Activated naive CD8-positive, alpha-beta T cell treated with anti-CD3 and anti-CD28 coated beads, Interleukin-2, amount 10 ng/mL, durations not matched to agents 7 days and 5 days (primary cell): ENCODE measurements at regions not wholly inside any gene's neighbourhood (a gene's known extent, or its start where the extent isn't known, plus 50 kb on each side); places are given as distances from the start of the nearest gene placed in this dataset.

Experiments used
- ATAC-seq: fragments of 150-1000 bp; cut with Tn5 transposase; one replicate; pipeline ENCODE4 v1.10.0; 2021; ENCODE audit warnings: low read depth, moderate library complexity
- POLR2A ChIA-PET: fragments of 350-600 bp; sonication (Branson Sonifier 250); formaldehyde crosslinking; loops from one replicate; lab custom pipeline; 2021; ENCODE audit warnings: antibody characterized with exemption; lab: Charles Lee
- DNase-seq: peaks from one replicate; pipeline ENCODE4 v3.0.0; 2021
- H3K27ac Mint-ChIP-seq: one replicate; pipeline ENCODE4 v1.8.0; 2022; ENCODE audit warnings: mild to moderate bottlenecking, mixed read lengths
- H3K27me3 Mint-ChIP-seq: one replicate; pipeline ENCODE4 v1.8.0; 2022; ENCODE audit warnings: mild to moderate bottlenecking, moderate library complexity, mixed read lengths
- H3K36me3 Mint-ChIP-seq: one replicate; pipeline ENCODE4 v1.8.0; 2021; ENCODE audit warnings: mild to moderate bottlenecking, mixed read lengths
- H3K4me1 Mint-ChIP-seq: one replicate; pipeline ENCODE4 v1.8.0; 2021; ENCODE audit warnings: mixed read lengths
- H3K4me3 Mint-ChIP-seq: one replicate; pipeline ENCODE4 v1.8.0; 2022; ENCODE audit warnings: mild to moderate bottlenecking, moderate library complexity, mixed read lengths
- H3K9me3 Mint-ChIP-seq: one replicate; pipeline ENCODE4 v1.8.0; 2021; ENCODE audit warnings: mixed read lengths

DNA sequence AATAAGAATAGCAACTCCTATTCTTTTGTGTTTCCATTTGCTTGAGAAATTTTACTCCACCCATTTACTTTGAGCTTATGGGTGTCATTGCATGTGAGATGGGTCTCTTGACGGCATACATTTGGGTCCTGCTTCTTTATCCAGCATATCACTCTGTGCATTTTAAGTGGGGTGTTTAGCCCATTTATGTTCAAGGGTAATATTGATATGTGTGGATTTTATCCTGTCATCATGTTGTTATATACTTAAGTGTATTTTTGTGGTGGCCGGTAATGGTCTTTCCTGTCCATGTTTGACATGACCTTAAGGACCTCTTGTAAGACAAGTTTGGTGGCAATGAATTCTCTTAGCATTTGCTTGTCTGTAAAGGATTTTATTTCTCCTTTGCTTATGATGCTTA, 100.1 kb downstream of the ATP23 start:
- POLR2A ChIA-PET, result no interaction called here
- ATAC-seq, result no peak
- Mint-ChIP-seq H3K4me1 (no peaks in the 10 kb centered on the region), H3K36me3 (no peaks in the 10 kb centered on the region), H3K27ac (no peak overlapping the region), H3K4me3 (no peak overlapping the region), H3K27me3 (peaks cover 5% of the 10 kb centered on the region), H3K9me3 (peaks cover 8% of the 10 kb centered on the region)
- no peak for DNase-seq

DNA sequence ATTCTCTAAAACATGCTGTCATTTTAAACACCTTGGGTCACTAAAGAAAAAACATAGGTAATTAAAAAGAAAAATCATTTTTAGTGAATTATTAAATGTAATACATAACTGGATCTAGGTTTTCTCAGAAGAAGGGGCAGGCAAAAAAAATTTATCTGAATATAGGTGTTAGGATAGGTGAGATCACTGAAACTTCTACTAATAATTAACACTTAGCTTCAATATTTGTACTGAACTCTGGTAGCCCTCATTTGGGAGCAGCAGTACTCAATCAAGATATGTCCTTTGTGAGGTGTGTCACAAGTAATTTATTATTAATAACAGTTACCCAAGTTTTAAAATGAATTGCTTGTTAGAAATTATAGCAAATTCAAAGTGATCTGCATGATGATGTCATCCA, 103.6 kb downstream of the ATP23 start:
- H3K27ac Mint-ChIP-seq, result no peak overlapping the region
- H3K4me1 Mint-ChIP-seq, result no peaks in the 10 kb centered on the region
- ATAC-seq, result no peak
- POLR2A ChIA-PET, result no interaction called here
- DNase-seq, result no peak
- peaks cover 5% of the 10 kb centered on the region for H3K27me3 Mint-ChIP-seq
- H3K36me3 Mint-ChIP-seq, result no peaks in the 10 kb centered on the region
- H3K4me3 Mint-ChIP-seq, result no peak overlapping the region
- H3K9me3 Mint-ChIP-seq, result peaks cover 3% of the 10 kb centered on the region

DNA sequence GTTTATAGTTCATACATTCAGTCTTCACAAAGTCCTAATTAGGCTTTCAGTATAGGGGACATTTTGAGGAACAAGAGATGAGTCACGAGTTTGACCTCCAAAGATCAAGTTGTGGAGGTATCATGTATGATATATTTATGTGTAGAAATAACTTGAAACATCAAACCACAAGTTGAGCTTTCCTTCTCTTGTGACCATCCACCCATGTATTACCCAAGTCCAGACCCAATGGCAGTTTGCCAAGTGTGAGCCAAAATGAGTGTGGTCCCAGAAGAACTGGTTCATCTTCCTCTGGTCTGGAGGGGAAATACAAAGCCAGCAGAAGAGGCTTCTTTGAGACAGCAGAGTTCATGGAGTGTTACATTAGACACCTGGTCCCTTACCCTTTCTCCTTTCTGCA, 104.9 kb downstream of the ATP23 start:
- Mint-ChIP-seq H3K4me3 (no peak overlapping the region), H3K9me3 (peaks cover 4% of the 10 kb centered on the region), H3K27ac (no peak overlapping the region), H3K27me3 (peaks cover 4% of the 10 kb centered on the region), H3K4me1 (no peaks in the 10 kb centered on the region), H3K36me3 (no peaks in the 10 kb centered on the region)
- ATAC-seq (no peak), DNase-seq (no peak)
- POLR2A ChIA-PET, result no interaction called here

DNA sequence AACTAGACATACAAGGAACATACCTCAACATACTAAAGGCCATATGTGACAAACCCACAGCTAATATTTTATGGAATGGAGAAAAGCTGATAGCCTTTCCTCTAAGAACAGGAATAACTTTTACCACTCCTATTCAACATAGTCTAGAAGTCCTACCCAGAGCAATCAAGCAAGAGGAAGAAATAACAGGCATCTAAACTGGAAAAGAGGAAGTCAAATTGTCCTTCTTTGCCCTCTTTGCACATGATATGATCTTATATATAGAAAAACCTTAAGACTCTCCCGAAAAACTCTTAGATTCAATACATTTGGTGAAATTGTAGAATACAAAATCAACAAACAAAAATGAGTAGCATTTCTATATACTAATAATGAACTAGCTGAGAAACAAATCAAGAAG, 110.0 kb downstream of the ATP23 start:
- DNase-seq (no peak), ATAC-seq (no peak)
- POLR2A ChIA-PET, result no interaction called here
- H3K9me3 Mint-ChIP-seq, result peaks cover 6% of the 10 kb centered on the region
- H3K27ac Mint-ChIP-seq, result no peak overlapping the region
- no peaks in the 10 kb centered on the region for H3K36me3 Mint-ChIP-seq
- no peak overlapping the region for H3K4me3 Mint-ChIP-seq
- H3K27me3 Mint-ChIP-seq, result no peaks in the 10 kb centered on the region
- H3K4me1 Mint-ChIP-seq, result no peaks in the 10 kb centered on the region

DNA sequence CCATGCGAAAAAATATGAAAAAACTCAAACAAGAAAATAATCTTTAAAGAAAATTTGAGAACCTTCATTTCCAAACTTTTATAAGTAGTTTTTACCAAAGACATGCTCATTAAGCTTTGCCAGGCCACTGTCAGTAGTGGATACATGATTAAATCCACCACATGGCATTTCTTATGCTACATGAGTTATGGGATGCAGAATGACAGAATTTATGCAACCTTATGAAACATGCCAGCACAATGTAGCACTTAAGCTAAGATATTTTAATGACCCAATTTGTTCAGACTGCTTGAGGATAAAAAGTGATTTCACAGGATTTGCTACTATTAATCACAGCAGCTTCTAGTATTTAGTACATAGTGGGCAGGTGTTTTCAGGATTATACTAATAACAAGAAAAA, 123.3 kb downstream of the ATP23 start:
- ATAC-seq (no peak), DNase-seq (no peak)
- Mint-ChIP-seq H3K4me3 (no peak overlapping the region), H3K4me1 (no peaks in the 10 kb centered on the region), H3K36me3 (no peaks in the 10 kb centered on the region), H3K9me3 (no peaks in the 10 kb centered on the region), H3K27ac (no peak overlapping the region), H3K27me3 (peaks cover 2% of the 10 kb centered on the region)
- POLR2A ChIA-PET, result no interaction called here

DNA sequence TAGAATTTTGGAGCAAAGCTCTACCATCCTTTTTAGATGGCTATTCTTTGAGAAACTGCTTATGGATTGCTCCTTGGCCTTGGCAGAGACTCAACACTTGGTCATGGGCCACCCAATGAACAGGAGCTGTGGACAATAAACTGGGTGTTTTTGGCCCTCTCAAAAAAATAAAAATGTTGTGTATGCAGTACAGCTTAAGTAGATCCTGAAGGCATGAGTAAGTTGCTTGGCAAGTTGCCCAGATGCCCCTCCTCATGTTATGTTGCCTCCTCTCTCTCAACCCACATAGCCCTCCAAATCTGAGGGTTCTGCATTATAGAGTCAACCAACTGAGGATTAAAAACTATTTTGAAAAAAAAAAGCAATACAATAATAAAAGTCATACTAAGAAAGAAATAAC, 124.9 kb downstream of the ATP23 start:
- ATAC-seq, result no peak
- no peak overlapping the region for H3K4me3 Mint-ChIP-seq
- no peak for DNase-seq
- H3K27me3 Mint-ChIP-seq, result no peaks in the 10 kb centered on the region
- H3K4me1 Mint-ChIP-seq, result no peaks in the 10 kb centered on the region
- no peaks in the 10 kb centered on the region for H3K36me3 Mint-ChIP-seq
- no peak overlapping the region for H3K27ac Mint-ChIP-seq
- no peaks in the 10 kb centered on the region for H3K9me3 Mint-ChIP-seq
- POLR2A ChIA-PET, result no interaction called here

DNA sequence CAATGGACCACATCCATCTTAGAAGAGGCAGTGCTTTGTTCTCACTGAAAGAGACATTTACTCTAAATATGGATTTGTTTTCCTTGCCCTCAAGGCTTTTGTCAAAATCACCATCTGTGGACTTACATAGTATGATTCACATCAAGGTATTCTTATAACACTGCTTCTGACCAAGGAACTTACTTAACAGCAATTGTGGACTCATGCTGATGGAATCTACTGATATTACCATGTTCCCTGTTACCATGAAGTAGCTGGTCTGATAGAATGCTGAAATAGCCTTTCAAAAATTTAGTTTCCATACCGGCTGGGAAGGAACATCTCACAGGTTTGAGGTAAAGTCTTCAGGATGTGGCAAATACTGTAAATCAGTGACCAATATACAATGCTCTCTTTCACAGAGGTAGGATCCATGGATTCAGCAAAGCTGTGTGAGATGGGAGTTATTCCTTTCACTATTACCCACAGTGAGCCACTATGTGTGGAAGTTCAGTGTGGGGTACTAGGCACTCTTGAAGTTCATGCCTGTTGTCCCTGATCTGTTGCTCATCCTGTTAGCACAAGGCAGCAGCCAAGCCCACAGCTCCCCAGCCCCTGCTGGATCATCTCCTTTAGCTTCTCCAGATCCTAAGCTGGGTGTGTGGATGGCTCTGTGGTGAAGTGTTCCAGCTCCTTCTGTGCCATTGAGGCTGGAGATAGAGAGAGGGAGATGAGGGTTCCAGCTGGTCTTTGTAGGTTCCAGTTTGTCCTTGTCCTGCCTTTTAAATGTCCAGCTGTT, 126.4 kb downstream of the ATP23 start:
- Mint-ChIP-seq H3K27ac (no peak overlapping the region), H3K4me3 (no peak overlapping the region), H3K27me3 (no peaks in the 10 kb centered on the region), H3K9me3 (no peaks in the 10 kb centered on the region), H3K36me3 (no peaks in the 10 kb centered on the region), H3K4me1 (no peaks in the 10 kb centered on the region)
- no peak for DNase-seq
- no peak for ATAC-seq
- POLR2A ChIA-PET, result no interaction called here

DNA sequence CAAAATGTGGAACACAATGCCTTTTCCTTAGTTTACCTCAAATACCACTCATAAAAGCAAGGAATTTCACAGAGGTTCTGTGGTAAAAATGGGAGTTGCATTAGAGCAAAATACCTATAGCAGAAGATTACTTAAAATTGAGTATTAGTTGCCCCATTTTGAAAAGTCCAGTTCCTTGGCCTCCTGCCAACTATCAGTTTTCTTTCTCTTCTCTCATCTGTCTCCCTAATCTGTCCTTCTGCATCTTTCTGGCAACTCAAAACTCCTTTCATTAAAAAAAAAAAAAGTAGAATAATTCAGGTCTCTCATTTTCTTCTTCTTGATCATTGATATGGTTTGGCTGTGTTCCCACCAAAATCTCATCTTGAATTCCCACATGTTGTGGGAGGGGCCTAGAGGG, 127.3 kb downstream of the ATP23 start:
- H3K4me1 Mint-ChIP-seq, result no peaks in the 10 kb centered on the region
- POLR2A ChIA-PET, result no interaction called here
- no peak overlapping the region for H3K27ac Mint-ChIP-seq
- H3K9me3 Mint-ChIP-seq, result no peaks in the 10 kb centered on the region
- DNase-seq (no peak), ATAC-seq (no peak)
- no peak overlapping the region for H3K4me3 Mint-ChIP-seq
- no peaks in the 10 kb centered on the region for H3K36me3 Mint-ChIP-seq
- no peaks in the 10 kb centered on the region for H3K27me3 Mint-ChIP-seq

DNA sequence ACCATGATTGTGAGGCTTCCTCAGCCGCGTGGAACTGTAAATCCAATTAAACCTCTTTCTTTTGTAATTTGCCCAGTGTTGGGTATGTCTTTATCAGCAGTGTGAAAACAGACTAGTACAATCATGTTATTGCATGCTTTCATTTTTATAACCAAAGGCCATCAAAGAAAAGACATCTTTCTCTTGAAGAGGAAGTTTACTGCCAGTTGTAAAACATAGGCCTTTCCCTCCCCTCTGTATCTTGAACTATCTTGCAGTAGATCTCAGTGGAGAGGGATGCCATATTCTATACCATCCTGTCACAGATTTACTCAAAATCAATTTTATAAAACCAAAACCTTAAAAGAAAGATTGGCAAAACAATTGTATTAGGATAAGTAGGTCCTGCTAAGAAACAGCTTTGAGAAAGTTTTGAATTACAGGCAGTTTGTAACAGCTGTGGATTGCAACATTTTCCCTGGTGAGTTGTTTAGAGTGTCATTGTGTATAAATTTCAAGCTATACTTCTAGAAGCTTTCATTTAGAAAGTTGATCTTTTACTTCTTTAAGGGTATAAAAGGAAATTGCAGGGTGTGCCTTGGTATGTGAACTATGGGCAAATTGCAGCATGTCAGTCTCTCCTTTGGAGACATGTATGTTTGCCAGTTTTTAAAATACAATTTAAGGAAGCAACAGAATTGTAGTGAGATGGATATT, 128.0 kb downstream of the ATP23 start:
- no peaks in the 10 kb centered on the region for H3K9me3 Mint-ChIP-seq
- no peaks in the 10 kb centered on the region for H3K27me3 Mint-ChIP-seq
- H3K4me1 Mint-ChIP-seq, result no peaks in the 10 kb centered on the region
- no peak for DNase-seq
- H3K36me3 Mint-ChIP-seq, result no peaks in the 10 kb centered on the region
- POLR2A ChIA-PET, result no interaction called here
- ATAC-seq, result no peak
- H3K4me3 Mint-ChIP-seq, result no peak overlapping the region
- H3K27ac Mint-ChIP-seq, result no peak overlapping the region

DNA sequence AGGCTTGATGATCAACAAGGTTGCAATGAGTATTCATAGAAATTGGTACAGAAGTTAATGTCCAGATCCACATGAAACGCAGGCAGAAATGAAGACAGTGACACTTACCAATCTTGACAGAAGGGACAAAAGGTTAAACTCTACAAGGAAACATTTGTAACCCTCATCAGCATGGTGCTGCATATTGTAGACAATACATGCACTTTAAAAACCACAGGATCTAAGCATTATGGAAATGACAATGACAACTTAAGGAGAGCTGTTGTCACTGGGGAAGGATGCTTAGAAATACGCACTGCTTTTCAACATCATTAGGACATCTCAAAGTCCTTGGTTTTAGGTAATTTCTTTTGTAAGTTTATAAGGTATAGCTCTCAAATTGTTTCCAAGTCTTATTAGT, 130.6 kb downstream of the ATP23 start:
- no peak for ATAC-seq
- Mint-ChIP-seq H3K4me3 (no peak overlapping the region), H3K4me1 (no peaks in the 10 kb centered on the region), H3K27ac (no peak overlapping the region), H3K27me3 (no peaks in the 10 kb centered on the region), H3K9me3 (no peaks in the 10 kb centered on the region), H3K36me3 (no peaks in the 10 kb centered on the region)
- no peak for DNase-seq
- POLR2A ChIA-PET, result no interaction called here

DNA sequence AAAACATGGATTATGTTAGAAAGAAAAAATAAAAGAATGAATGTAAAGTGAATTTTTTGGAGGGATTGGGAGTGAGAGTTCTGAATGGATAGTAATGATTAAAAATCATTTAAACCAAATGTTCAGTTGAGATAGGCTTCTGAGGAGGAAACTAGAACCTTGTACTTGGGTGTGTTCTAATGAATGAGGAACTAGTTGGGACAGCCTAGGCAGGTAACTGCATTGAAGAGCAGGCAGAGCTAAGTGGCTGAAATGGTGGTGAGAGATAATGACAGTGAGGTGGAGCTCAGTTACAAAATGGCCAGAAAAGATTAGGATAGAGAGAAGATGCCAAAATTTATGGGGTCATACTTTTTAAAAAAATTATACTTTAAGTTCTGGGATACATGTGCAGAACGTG, 132.9 kb downstream of the ATP23 start:
- no peaks in the 10 kb centered on the region for H3K36me3 Mint-ChIP-seq
- H3K9me3 Mint-ChIP-seq, result no peaks in the 10 kb centered on the region
- no peak for ATAC-seq
- H3K27ac Mint-ChIP-seq, result no peak overlapping the region
- H3K27me3 Mint-ChIP-seq, result peaks cover 3% of the 10 kb centered on the region
- POLR2A ChIA-PET, result no interaction called here
- H3K4me1 Mint-ChIP-seq, result no peaks in the 10 kb centered on the region
- no peak overlapping the region for H3K4me3 Mint-ChIP-seq
- no peak for DNase-seq

DNA sequence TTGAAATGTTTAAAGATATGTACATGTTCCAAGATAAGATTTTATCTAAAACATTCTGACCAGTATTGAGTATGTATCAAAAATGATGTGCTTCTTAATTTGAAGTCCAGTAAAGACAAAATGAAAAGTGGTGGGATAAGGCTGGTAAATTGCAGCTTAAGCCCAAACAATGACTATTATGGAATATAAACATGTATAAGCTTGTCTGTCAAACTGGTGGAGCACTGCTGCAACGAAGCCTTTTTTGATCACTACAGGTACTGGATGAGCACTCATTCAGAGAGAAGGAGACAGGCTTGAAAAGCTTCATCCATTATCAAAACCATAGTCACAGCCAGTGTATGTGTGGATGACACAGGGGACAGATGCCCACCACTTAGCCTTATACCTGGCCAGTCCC, 138.4 kb downstream of the ATP23 start:
- no peaks in the 10 kb centered on the region for H3K36me3 Mint-ChIP-seq
- H3K9me3 Mint-ChIP-seq, result no peaks in the 10 kb centered on the region
- no peak for ATAC-seq
- H3K4me1 Mint-ChIP-seq, result no peaks in the 10 kb centered on the region
- DNase-seq, result no peak
- POLR2A ChIA-PET, result no interaction called here
- no peak overlapping the region for H3K27ac Mint-ChIP-seq
- peaks cover 6% of the 10 kb centered on the region for H3K27me3 Mint-ChIP-seq
- H3K4me3 Mint-ChIP-seq, result no peak overlapping the region

DNA sequence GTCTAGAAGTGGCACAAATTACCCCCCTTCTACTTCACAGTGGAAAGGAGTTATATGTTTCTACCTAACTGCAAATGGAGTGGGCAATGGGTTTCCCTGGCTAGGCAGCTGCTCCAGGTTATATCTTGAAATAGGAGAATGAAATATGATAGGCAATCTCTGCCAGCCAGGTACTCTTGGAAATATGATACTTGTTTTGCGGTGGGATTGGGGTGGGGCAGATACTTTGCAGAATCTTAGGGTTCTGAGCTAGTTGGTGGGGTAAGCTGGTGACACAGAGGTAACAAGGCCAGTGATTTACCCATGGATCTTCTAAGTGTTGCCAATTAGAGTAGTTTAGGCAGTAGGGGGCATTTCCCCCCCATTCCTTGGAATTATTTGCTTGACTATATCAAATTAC, 140.1 kb downstream of the ATP23 start:
- no peak overlapping the region for H3K4me3 Mint-ChIP-seq
- ATAC-seq, result no peak
- peaks cover 6% of the 10 kb centered on the region for H3K27me3 Mint-ChIP-seq
- no peaks in the 10 kb centered on the region for H3K36me3 Mint-ChIP-seq
- POLR2A ChIA-PET, result no interaction called here
- no peak overlapping the region for H3K27ac Mint-ChIP-seq
- no peaks in the 10 kb centered on the region for H3K9me3 Mint-ChIP-seq
- no peak for DNase-seq
- no peaks in the 10 kb centered on the region for H3K4me1 Mint-ChIP-seq

DNA sequence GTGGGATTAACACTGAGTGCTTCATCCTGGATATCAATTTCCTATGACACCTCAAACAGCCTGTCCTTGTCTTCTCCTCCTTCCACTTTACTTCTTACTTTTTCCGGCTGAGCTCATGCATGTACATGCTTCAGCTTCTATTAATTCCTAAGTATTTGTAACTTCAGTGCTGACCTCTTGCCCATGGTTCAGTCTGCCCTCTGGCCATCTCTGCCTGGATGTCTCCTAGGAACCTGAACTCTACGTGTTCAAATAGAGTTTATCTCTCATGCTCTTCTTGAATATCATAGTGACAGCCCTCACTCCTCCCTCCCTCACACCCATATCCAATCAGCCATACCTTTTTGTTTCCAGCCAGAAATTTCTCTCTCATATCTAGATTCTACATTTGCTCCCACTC, 141.6 kb downstream of the ATP23 start:
- no peak overlapping the region for H3K27ac Mint-ChIP-seq
- peaks cover 6% of the 10 kb centered on the region for H3K27me3 Mint-ChIP-seq
- no peaks in the 10 kb centered on the region for H3K9me3 Mint-ChIP-seq
- DNase-seq, result no peak
- POLR2A ChIA-PET, result no interaction called here
- H3K36me3 Mint-ChIP-seq, result no peaks in the 10 kb centered on the region
- no peaks in the 10 kb centered on the region for H3K4me1 Mint-ChIP-seq
- H3K4me3 Mint-ChIP-seq, result no peak overlapping the region
- no peak for ATAC-seq
